GM13977 (cell line): ENCODE measurements at regions not wholly inside any gene's neighbourhood (a gene's known extent, or its start where the extent isn't known, plus 50 kb on each side); places are given as distances from the start of the nearest gene placed in this dataset.

Source experiments
- DNase-seq: peaks from one replicate; pipeline ENCODE4 v3.0.0; 2012; ENCODE audit warnings: low spot score
- CTCF ChIP-seq: IDR thresholded peaks from 2 replicates; pipeline ENCODE4 v1.5.1; 2012; ENCODE audit warnings: mild to moderate bottlenecking, control low read depth; ENCODE audit not compliant: insufficient read depth; ENCODE audit errors: extremely low read depth, missing control alignments
- in situ Hi-C: fragments of 300-500 bp; cut with MboI; formaldehyde crosslinking; loops from one replicate; pipeline ENCODE4 v1.12.0; 2022; ENCODE audit warnings: low sequenced_read_pairs, low pct_unique_long_range_greater_than_20kb, mixed read lengths, inconsistent platforms; ENCODE audit not compliant: unreplicated experiment

DNA sequence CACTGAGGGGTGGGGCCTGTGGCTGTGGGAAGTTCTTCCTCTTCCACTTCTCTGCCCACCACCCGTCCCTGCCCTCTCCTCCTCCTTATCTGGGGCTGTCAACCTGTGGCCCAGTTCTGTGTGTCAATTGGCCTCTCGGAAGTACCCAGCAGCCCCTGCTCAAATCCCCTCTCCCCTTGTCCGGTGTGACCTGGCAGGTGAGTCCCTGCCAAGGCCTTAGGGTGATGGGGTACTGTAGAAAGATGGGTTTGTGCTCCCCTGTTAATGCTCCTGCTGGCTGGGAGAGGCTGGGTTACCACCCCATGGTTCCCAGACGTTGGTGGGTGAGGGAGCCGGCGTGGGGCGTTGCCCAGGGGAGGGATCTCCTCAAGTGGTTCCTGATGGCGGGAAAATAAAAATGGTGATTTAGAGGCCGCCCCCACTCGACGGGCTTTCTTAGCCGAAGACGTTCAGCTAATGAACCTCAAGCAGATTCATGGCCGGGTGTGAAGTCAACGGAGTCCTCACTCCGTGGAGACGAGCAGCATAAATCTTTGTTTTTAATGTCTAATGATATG lies 141.2 kb downstream of the URI1 start:
- DNase-seq: no peak
- in situ Hi-C loops: no loop called here
- TF ChIP-seq CTCF: no peak

GRCh38 chr19:30083701-30084156 lies 141.7 kb downstream of the URI1 start:
- in situ Hi-C loops: no loop called here
- no peak for TF ChIP-seq CTCF
- DNase-seq: no peak

GRCh38 chr19:30084390-30084819 lies 142.4 kb downstream of the URI1 start:
- no peak for DNase-seq
- no peak for TF ChIP-seq CTCF
- in situ Hi-C loops: no loop called here

DNA sequence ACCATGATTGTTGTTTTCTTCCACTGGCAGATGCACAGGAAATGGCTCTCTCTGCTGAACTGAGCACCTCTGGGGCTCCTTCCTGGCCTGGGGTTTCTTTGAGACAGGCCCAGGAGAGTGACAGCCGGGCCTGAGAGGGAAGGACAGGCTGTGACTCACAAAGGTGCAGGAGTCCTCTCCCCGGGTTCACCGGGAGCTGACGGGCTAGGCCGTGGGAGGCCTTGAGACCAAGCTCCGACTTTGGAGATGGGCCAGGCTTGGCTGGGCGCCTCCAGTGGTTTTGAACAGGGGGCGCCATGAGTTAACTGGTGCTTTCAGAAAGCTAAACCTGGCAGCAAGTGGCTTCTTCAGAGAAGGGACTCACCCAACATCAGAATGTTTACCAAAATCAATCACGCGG lies 143.4 kb downstream of the URI1 start:
- TF ChIP-seq CTCF: no peak
- in situ Hi-C loops: no loop called here
- DNase-seq: no peak

DNA sequence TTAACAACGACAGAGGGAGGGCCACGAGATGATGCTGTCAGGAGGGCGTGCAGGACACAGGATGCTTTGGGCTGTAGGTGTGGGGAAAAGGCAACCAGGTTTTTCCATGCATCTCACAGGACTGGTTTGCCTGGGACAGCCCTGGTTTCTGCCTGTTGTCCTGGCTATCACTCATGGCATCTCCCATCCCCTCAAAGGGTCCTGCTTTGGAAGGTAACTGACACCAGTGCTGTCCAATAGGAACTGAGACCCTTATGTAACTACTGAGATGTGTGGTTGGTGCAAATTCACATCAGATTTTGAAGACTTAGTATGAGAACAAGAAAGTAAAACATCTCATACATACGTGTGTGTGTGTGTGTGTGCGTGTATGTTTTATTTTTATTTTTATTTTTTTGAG lies 144.2 kb downstream of the URI1 start:
- TF ChIP-seq CTCF: no peak
- in situ Hi-C loops: no loop called here
- DNase-seq: no peak

- DNase-seq: no peak
- in situ Hi-C loops: no loop called here
- no peak for TF ChIP-seq CTCF
Measured at GRCh38 chr19:30086916-30087315, 144.9 kb downstream of the URI1 start.
